Ovary (tissue), 7 donors: ENCODE measurements at regions not wholly inside any gene's neighbourhood (a gene's known extent, or its start where the extent isn't known, plus 50 kb on each side); places are given as distances from the start of the nearest gene placed in this dataset.

ENCODE experiments used
- DNase-seq, 5 donors: peaks; one replicate each; pipeline ENCODE4 v3.0.0-alpha.2; 2019 to 2020
- H3K27ac ChIP-seq, 2 donors: fragments of 200-600 bp; one replicate each; pipeline versions ENCODE4 v1.5.1 to v1.8.0; 2019 to 2022
- H3K27me3 ChIP-seq: fragments of 200-600 bp; one replicate; pipeline ENCODE4 v1.8.0; 2022
- H3K36me3 ChIP-seq: fragments of 200-600 bp; sonication (generic); one replicate; pipeline ENCODE4 v1.5.1; 2019
- H3K4me1 ChIP-seq: one replicate; pipeline ENCODE4 v1.8.1; 2013; ENCODE audit warnings: mild to moderate bottlenecking, moderate library complexity; ENCODE audit not compliant: insufficient read depth
- H3K4me3 ChIP-seq: fragments of 200-600 bp; sonication (generic); one replicate; pipeline ENCODE4 v1.5.1; 2017
- H3K9me3 ChIP-seq, 2 donors: fragments of 200-600 bp in 1 of 2; sonication (generic) in 1 of 2; one replicate each; pipeline versions ENCODE4 v1.5.1 to v1.8.1; 2013 to 2019; ENCODE audit warnings: mild to moderate bottlenecking in 1 of 2, moderate library complexity in 1 of 2
- EP300 ChIP-seq: sonication (generic); formaldehyde crosslinking; IDR thresholded peaks from one replicate; pipeline ENCODE4 v1.6.1; 2017; ENCODE audit warnings: antibody characterized with exemption
- POLR2A ChIP-seq: fragments of 450-650 bp; IDR thresholded peaks from one replicate; pipeline ENCODE4 v1.6.1; 2017; ENCODE audit warnings: antibody characterized with exemption, mild to moderate bottlenecking, moderate library complexity
- WGBS, 3 donors: extraction: QIAGEN DNeasy Blood & Tissue Kit in 1 of 3; methylation state at CpG; one replicate each; pipeline versions ENCODE4 v1.1.5 to v1.1.7; 2013 to 2017; 5-methylcytosine and 5-hydroxymethylcytosine counted together
- intact Hi-C, 4 donors: fragments of 100-400 bp; cut with DNase I; formaldehyde crosslinking; loops; one replicate each; pipeline versions ENCODE4 v1.11.0 to v1.15.1; 2022 to 2023
- TF ChIP-seq, protein P1 (sequence below), 3 donors: fragments of 450-650 bp in 2 of 3; fragments of 200-600 bp in 1 of 3; IDR thresholded peaks; one replicate each; pipeline versions ENCODE4 v1.5.1 to v1.8.0; 2016 to 2022; ENCODE audit warnings: antibody characterized with exemption in 3 of 3, mild to moderate bottlenecking in 1 of 3
- donor health status: DM: no; HTN: no; CAD: no; lungs with moderate emphysema.
- donor health status: DM: no; HTN: no; CAD: no.
- donor health status: Bipolar disorder and iron deficiency.
- donor health status: DM: no; HTN: no; CAD: no.
- donor health status: DM: yes; HTN: yes; CAD: no.

- H3K27ac ChIP-seq: no peak overlapping the region
- TF ChIP-seq POLR2A (no peak), EP300 (no peak)
- TF ChIP-seq, protein P1, sequence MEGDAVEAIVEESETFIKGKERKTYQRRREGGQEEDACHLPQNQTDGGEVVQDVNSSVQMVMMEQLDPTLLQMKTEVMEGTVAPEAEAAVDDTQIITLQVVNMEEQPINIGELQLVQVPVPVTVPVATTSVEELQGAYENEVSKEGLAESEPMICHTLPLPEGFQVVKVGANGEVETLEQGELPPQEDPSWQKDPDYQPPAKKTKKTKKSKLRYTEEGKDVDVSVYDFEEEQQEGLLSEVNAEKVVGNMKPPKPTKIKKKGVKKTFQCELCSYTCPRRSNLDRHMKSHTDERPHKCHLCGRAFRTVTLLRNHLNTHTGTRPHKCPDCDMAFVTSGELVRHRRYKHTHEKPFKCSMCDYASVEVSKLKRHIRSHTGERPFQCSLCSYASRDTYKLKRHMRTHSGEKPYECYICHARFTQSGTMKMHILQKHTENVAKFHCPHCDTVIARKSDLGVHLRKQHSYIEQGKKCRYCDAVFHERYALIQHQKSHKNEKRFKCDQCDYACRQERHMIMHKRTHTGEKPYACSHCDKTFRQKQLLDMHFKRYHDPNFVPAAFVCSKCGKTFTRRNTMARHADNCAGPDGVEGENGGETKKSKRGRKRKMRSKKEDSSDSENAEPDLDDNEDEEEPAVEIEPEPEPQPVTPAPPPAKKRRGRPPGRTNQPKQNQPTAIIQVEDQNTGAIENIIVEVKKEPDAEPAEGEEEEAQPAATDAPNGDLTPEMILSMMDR (IDR thresholded peaks at IDR 0.05): no peak
- H3K4me3 ChIP-seq: no peak overlapping the region
- no peaks in the 10 kb centered on the region for H3K4me1 ChIP-seq
- H3K36me3 ChIP-seq: no peaks in the 10 kb centered on the region
- no peak for DNase-seq
- H3K9me3 ChIP-seq: no peaks in the 10 kb centered on the region
- no peaks in the 10 kb centered on the region for H3K27me3 ChIP-seq
- WGBS, 3 donors: 80 to 85% (median 81%) methylated on average over 4 of the region's 4 CpGs
- intact Hi-C loops: no loop called here
Observed at GRCh38 chr7:116093516-116094301, 63.1 kb upstream of the TFEC start.

GRCh38 chr7:116095396-116095795, 64.8 kb upstream of the TFEC start:
- Histone ChIP-seq H3K4me3 (no peak overlapping the region), H3K9me3 (no peaks in the 10 kb centered on the region), H3K27ac (no peak overlapping the region), H3K27me3 (no peaks in the 10 kb centered on the region), H3K4me1 (no peaks in the 10 kb centered on the region), H3K36me3 (no peaks in the 10 kb centered on the region)
- WGBS, 3 donors: 66 to 69% (median 67%) methylated on average over 2 of the region's 2 CpGs
- intact Hi-C loops: no loop called here
- DNase-seq: no peak
- TF ChIP-seq, protein P1 (IDR thresholded peaks at IDR 0.05): no peak

GRCh38 chr7:116097365-116098009, 66.9 kb upstream of the TFEC start:
- WGBS, 3 donors: 68 to 84% (median 81%) methylated on average over 4 of the region's 4 CpGs
- intact Hi-C loops: no loop called here
- no peaks in the 10 kb centered on the region for H3K4me1 ChIP-seq
- H3K36me3 ChIP-seq: no peaks in the 10 kb centered on the region
- no peak for DNase-seq
- no peaks in the 10 kb centered on the region for H3K9me3 ChIP-seq
- no peak overlapping the region for H3K27ac ChIP-seq
- H3K27me3 ChIP-seq: no peaks in the 10 kb centered on the region
- H3K4me3 ChIP-seq: no peak overlapping the region
- TF ChIP-seq, protein P1 (IDR thresholded peaks at IDR 0.05): no peak
- TF ChIP-seq EP300 (no peak), POLR2A (no peak)

DNA sequence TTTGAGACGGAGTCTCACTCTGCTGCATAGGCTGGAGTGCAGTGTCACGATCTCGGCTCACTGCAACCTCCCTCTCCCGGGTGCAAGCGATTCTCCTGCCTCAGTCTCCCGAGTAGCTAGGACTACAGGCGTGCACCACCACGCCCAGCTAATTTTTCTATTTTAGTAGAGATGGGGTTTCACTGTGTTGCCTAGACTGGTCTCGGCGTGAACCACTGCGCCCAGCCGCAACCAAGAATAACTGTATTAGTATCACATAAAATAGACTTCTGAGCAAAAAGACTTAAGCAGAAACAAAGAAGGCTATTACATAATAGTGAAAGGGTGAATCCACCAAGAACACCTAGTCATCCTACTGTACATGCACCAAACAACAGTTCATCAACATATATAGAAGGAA, 67.6 kb upstream of the TFEC start:
- no peak overlapping the region for H3K27ac ChIP-seq
- TF ChIP-seq EP300: no peak
- TF ChIP-seq POLR2A: no peak
- TF ChIP-seq, protein P1 (IDR thresholded peaks at IDR 0.05): no peak
- DNase-seq: no peak
- H3K36me3 ChIP-seq: no peaks in the 10 kb centered on the region
- intact Hi-C loops: no loop called here
- no peaks in the 10 kb centered on the region for H3K9me3 ChIP-seq
- WGBS, 3 donors: 94 to 97% (median 96%) methylated on average over 12 of the region's 12 CpGs
- no peaks in the 10 kb centered on the region for H3K27me3 ChIP-seq
- H3K4me3 ChIP-seq: no peak overlapping the region
- no peaks in the 10 kb centered on the region for H3K4me1 ChIP-seq
